Stomach (tissue), 8 donors: ENCODE measurements at regions not wholly inside any gene's neighbourhood (a gene's known extent, or its start where the extent isn't known, plus 50 kb on each side); places are given as distances from the start of the nearest gene placed in this dataset.

Experiments used
- DNase-seq, 2 donors: peaks; one replicate each; pipeline versions ENCODE4 v3.0.0 to v3.0.0-alpha.2; 2013 to 2019
- H3K27ac ChIP-seq, 5 donors: fragments of 200-600 bp in 4 of 5; sonication (generic) in 4 of 5; one replicate each; pipeline ENCODE4 v1.5.1; 2013 to 2019; ENCODE audit warnings: mild to moderate bottlenecking in 1 of 5, moderate library complexity in 1 of 5
- H3K27me3 ChIP-seq, 3 donors: fragments of 200-600 bp; sonication (generic); one replicate each; pipeline ENCODE4 v1.5.1; 2017 to 2019; ENCODE audit warnings: mixed run types in 1 of 3
- H3K36me3 ChIP-seq, 4 donors: fragments of 200-600 bp; sonication (generic); 1 replicate in 3 of 4; 2 replicates in 1 of 4; pipeline ENCODE4 v1.5.1; 2016 to 2019
- H3K4me1 ChIP-seq, 4 donors: fragments of 200-600 bp; sonication (generic); one replicate each; pipeline ENCODE4 v1.5.1; 2016 to 2019
- H3K4me3 ChIP-seq, 4 donors: fragments of 200-600 bp; sonication (generic) in 3 of 4; one replicate each; pipeline ENCODE4 v1.5.1; 2016 to 2019; ENCODE audit warnings: mild to moderate bottlenecking in 1 of 4
- H3K9me3 ChIP-seq, 4 donors: fragments of 200-600 bp; sonication (generic); one replicate each; pipeline ENCODE4 v1.5.1; 2016 to 2019
- CTCF ChIP-seq, 7 experiments: fragments of 450-650 bp in 4 of 7; fragments of 200-600 bp in 3 of 7; sonication (generic) in 3 of 7; IDR thresholded peaks; one replicate each; pipeline ENCODE4 v1.5.1; 2016 to 2019; ENCODE audit warnings: antibody characterized with exemption in 7 of 7, control low read depth in 2 of 7, mild to moderate bottlenecking in 1 of 7
- EP300 ChIP-seq: sonication (generic); formaldehyde crosslinking; IDR thresholded peaks from one replicate; pipeline ENCODE4 v1.6.1; 2017; ENCODE audit warnings: antibody characterized with exemption
- POLR2A ChIP-seq, 4 donors: fragments of 450-650 bp; IDR thresholded peaks; one replicate each; pipeline ENCODE4 v1.6.1; 2016; ENCODE audit warnings: antibody characterized with exemption in 4 of 4, control low read depth in 2 of 4, mild to moderate bottlenecking in 1 of 4, moderate library complexity in 1 of 4
- POLR2AphosphoS5 ChIP-seq, 3 donors: sonication (generic); formaldehyde crosslinking; IDR thresholded peaks; one replicate each; pipeline ENCODE4 v1.6.1; 2016; ENCODE audit warnings: antibody characterized with exemption in 3 of 3
- WGBS, 5 donors: extraction: QIAGEN DNeasy Blood & Tissue Kit in 3 of 5; methylation state at CpG; one replicate each; pipeline versions ENCODE4 v1.1.5 to v1.1.7; 2013 to 2018; 5-methylcytosine and 5-hydroxymethylcytosine counted together
- intact Hi-C: fragments of 100-400 bp; cut with DNase I; formaldehyde crosslinking; loops from one replicate; pipeline ENCODE4 v1.15.1; 2023; ENCODE audit warnings: low total_unique reads
- donor health status: healthy with polysubstance abuse.
- donor health status: Bipolar disorder and iron deficiency.
- donor health status: healthy.

- no peaks in the 10 kb centered on the region for H3K9me3 ChIP-seq
- H3K27me3 ChIP-seq = peaks cover 0 to 5% (median 0%) of the 10 kb centered on the region in 3 donors
- no peaks in the 10 kb centered on the region for H3K4me1 ChIP-seq
- no peak overlapping the region for H3K4me3 ChIP-seq
- TF ChIP-seq CTCF (IDR thresholded peaks at IDR 0.05) (no peak), POLR2AphosphoS5 (IDR thresholded peaks at IDR 0.05) (no peak), POLR2A (IDR thresholded peaks at IDR 0.05) (no peak), EP300 (no peak)
- no peak overlapping the region for H3K27ac ChIP-seq
- intact Hi-C loops = no loop called here
- no peaks in the 10 kb centered on the region for H3K36me3 ChIP-seq
- 65 to 83% (median 80%) methylated on average over 4 of the region's 4 CpGs for WGBS, 5 donors
- no peak for DNase-seq
These were observed 688.2 kb downstream of the QKI start for GRCh38 chr6:164102693-164103092.

- no peaks in the 10 kb centered on the region for H3K36me3 ChIP-seq
These were observed 687.3 kb downstream of the QKI start for GRCh38 chr6:164101859-164102258.

GRCh38 chr6:164099269-164099865, 684.8 kb downstream of the QKI start:
- intact Hi-C loops = no loop called here
- Histone ChIP-seq H3K9me3 (no peaks in the 10 kb centered on the region), H3K4me1 (no peaks in the 10 kb centered on the region), H3K4me3 (no peak overlapping the region), H3K27ac (no peak overlapping the region), H3K36me3 (no peaks in the 10 kb centered on the region), H3K27me3 (no peaks in the 10 kb centered on the region)
- no peak for DNase-seq
- TF ChIP-seq CTCF (IDR thresholded peaks at IDR 0.05) (no peak), POLR2AphosphoS5 (IDR thresholded peaks at IDR 0.05) (no peak), POLR2A (IDR thresholded peaks at IDR 0.05) (no peak), EP300 (no peak)
- WGBS, 5 donors = 78 to 91% (median 88%) methylated on average over 22 of the region's 22 CpGs

More at GRCh38 chr6:164101859-164102258, 687.3 kb downstream of the QKI start:
- H3K27me3 ChIP-seq = peaks cover 0 to 5% (median 0%) of the 10 kb centered on the region in 3 donors
- no peak for DNase-seq
- H3K4me1 ChIP-seq = no peaks in the 10 kb centered on the region
- no peak overlapping the region for H3K27ac ChIP-seq
- no peaks in the 10 kb centered on the region for H3K9me3 ChIP-seq
- 49 to 60% (median 53%) methylated on average over 2 of the region's 2 CpGs for WGBS, 5 donors
- H3K4me3 ChIP-seq = no peak overlapping the region
- TF ChIP-seq POLR2AphosphoS5 (IDR thresholded peaks at IDR 0.05) (no peak), EP300 (no peak), POLR2A (IDR thresholded peaks at IDR 0.05) (no peak), CTCF (IDR thresholded peaks at IDR 0.05) (no peak)
- intact Hi-C loops = no loop called here

GRCh38 chr6:164098857-164099267, 684.3 kb downstream of the QKI start:
- Histone ChIP-seq H3K36me3 (no peaks in the 10 kb centered on the region), H3K9me3 (no peaks in the 10 kb centered on the region), H3K27ac (no peak overlapping the region), H3K27me3 (no peaks in the 10 kb centered on the region), H3K4me3 (no peak overlapping the region), H3K4me1 (no peaks in the 10 kb centered on the region)
- no peak for TF ChIP-seq POLR2AphosphoS5 (IDR thresholded peaks at IDR 0.05)
- TF ChIP-seq POLR2A (IDR thresholded peaks at IDR 0.05) = no peak
- TF ChIP-seq CTCF (IDR thresholded peaks at IDR 0.05) = no peak
- no peak for TF ChIP-seq EP300
- WGBS, 5 donors = 24 to 45% (median 36%) methylated on average over 9 of the region's 9 CpGs
- DNase-seq = peak; percentile 33 to 73
- intact Hi-C loops = no loop called here
